ENCODE measurements at regions not wholly inside any gene's neighbourhood (a gene's known extent, or its start where the extent isn't known, plus 50 kb on each side); places are given as distances from the start of the nearest gene placed in this dataset.

DNA sequence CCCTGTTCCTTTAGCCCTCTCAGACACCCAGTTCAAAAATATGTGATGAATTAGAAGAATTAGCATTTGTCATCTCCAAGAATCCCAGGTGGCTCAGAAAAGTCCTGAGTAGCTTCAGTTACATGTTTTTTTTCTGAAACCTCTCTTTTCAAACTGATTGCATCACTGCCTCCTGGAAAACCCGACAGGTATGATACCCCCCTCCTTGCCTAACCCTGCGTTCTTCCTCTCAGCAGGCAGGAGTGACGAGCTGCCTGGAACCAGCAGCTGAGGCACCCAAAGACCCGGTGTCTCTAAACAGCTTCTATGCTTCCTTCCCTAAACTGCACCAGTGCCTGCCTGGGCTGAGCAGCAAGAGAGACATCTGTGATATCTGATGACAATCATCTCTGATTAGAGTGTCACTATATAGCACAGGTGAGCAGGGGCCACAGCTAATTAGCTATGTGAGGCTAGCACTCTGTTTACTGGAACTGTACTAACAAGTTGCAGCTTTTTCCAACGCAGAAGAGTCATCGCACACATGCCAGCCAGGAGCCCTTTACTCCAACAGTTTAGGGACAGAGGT, 376.4 kb upstream of the ATP5MC3 start (continued):
- TF ChIP-seq, protein P1, sequence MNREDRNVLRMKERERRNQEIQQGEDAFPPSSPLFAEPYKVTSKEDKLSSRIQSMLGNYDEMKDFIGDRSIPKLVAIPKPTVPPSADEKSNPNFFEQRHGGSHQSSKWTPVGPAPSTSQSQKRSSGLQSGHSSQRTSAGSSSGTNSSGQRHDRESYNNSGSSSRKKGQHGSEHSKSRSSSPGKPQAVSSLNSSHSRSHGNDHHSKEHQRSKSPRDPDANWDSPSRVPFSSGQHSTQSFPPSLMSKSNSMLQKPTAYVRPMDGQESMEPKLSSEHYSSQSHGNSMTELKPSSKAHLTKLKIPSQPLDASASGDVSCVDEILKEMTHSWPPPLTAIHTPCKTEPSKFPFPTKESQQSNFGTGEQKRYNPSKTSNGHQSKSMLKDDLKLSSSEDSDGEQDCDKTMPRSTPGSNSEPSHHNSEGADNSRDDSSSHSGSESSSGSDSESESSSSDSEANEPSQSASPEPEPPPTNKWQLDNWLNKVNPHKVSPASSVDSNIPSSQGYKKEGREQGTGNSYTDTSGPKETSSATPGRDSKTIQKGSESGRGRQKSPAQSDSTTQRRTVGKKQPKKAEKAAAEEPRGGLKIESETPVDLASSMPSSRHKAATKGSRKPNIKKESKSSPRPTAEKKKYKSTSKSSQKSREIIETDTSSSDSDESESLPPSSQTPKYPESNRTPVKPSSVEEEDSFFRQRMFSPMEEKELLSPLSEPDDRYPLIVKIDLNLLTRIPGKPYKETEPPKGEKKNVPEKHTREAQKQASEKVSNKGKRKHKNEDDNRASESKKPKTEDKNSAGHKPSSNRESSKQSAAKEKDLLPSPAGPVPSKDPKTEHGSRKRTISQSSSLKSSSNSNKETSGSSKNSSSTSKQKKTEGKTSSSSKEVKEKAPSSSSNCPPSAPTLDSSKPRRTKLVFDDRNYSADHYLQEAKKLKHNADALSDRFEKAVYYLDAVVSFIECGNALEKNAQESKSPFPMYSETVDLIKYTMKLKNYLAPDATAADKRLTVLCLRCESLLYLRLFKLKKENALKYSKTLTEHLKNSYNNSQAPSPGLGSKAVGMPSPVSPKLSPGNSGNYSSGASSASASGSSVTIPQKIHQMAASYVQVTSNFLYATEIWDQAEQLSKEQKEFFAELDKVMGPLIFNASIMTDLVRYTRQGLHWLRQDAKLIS (CRISPR knock-in tag; IDR thresholded peaks at IDR 0.05; ENCODE audit: borderline replicate concordance), result no peak

DNA sequence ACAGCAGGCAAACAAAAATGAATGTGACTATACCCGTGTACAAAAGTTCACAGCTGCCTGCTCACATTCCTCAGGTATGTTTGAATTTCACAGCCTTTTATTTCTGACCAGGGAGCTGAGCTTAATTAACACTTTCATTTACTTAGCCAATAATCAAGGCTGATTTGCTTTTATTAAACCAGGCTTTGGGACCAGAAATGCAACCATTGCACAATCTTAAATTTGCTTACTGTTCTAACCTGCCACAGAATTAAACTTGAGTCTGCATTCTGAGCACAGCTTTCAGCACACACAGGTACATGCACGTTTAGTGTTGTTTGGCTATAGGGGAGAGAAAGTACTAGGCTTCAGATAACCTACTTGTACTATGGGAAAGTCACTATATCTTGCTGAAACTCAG, 372.4 kb upstream of the ATP5MC3 start:
- DNase-seq (ENCODE audit: low spot score) (no peak), ATAC-seq (no peak)
- Mint-ChIP-seq H3K27me3 (ENCODE audit: low read depth) (no peaks in the 10 kb centered on the region), H3K4me3 (no peak overlapping the region), H3K27ac (no peak overlapping the region), H3K9me3 (no peaks in the 10 kb centered on the region), H3K4me1 (peaks cover 7% of the 10 kb centered on the region), H3K36me3 (no peaks in the 10 kb centered on the region)
- no peak for TF ChIP-seq SP1 (CRISPR knock-in tag; conservative IDR thresholded peaks at IDR 0.05)
- TF ChIP-seq ELF4 (CRISPR knock-in tag; IDR thresholded peaks at IDR 0.05; ENCODE audit: low read depth), result no peak
- TF ChIP-seq GRHL2 (CRISPR knock-in tag; IDR thresholded peaks at IDR 0.05; ENCODE audit: insufficient replicate concordance, severe bottlenecking), result no peak
- TF ChIP-seq, protein P2, sequence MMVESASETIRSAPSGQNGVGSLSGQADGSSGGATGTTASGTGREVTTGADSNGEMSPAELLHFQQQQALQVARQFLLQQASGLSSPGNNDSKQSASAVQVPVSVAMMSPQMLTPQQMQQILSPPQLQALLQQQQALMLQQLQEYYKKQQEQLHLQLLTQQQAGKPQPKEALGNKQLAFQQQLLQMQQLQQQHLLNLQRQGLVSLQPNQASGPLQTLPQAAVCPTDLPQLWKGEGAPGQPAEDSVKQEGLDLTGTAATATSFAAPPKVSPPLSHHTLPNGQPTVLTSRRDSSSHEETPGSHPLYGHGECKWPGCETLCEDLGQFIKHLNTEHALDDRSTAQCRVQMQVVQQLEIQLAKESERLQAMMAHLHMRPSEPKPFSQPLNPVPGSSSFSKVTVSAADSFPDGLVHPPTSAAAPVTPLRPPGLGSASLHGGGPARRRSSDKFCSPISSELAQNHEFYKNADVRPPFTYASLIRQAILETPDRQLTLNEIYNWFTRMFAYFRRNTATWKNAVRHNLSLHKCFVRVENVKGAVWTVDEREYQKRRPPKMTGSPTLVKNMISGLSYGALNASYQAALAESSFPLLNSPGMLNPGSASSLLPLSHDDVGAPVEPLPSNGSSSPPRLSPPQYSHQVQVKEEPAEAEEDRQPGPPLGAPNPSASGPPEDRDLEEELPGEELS (CRISPR knock-in tag; IDR thresholded peaks at IDR 0.05), result no peak
- no peak for TF ChIP-seq ETV6 (CRISPR knock-in tag; IDR thresholded peaks at IDR 0.05)
- TF ChIP-seq CREB1 (CRISPR knock-in tag; IDR thresholded peaks at IDR 0.05), result no peak
- no peak for TF ChIP-seq FOXK1 (CRISPR knock-in tag; IDR thresholded peaks at IDR 0.05)
- TF ChIP-seq NFE2L1 (CRISPR knock-in tag; IDR thresholded peaks at IDR 0.05), result no peak
- no peak for TF ChIP-seq IRF2 (CRISPR knock-in tag; IDR thresholded peaks at IDR 0.05; ENCODE audit: borderline replicate concordance, low read depth)
- TF ChIP-seq RELA (CRISPR knock-in tag; IDR thresholded peaks at IDR 0.05; ENCODE audit: borderline replicate concordance), result no peak
- TF ChIP-seq, protein P3, sequence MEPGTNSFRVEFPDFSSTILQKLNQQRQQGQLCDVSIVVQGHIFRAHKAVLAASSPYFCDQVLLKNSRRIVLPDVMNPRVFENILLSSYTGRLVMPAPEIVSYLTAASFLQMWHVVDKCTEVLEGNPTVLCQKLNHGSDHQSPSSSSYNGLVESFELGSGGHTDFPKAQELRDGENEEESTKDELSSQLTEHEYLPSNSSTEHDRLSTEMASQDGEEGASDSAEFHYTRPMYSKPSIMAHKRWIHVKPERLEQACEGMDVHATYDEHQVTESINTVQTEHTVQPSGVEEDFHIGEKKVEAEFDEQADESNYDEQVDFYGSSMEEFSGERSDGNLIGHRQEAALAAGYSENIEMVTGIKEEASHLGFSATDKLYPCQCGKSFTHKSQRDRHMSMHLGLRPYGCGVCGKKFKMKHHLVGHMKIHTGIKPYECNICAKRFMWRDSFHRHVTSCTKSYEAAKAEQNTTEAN (CRISPR knock-in tag; IDR thresholded peaks at IDR 0.05), result no peak
- TF ChIP-seq ZNF263 (CRISPR knock-in tag; IDR thresholded peaks at IDR 0.05; ENCODE audit: low read depth), result no peak
- no peak for TF ChIP-seq ZNF138 (CRISPR knock-in tag; conservative IDR thresholded peaks at IDR 0.05)
- POLR2A ChIA-PET, result no interaction called here
- CTCF ChIA-PET, result no interaction called here

DNA sequence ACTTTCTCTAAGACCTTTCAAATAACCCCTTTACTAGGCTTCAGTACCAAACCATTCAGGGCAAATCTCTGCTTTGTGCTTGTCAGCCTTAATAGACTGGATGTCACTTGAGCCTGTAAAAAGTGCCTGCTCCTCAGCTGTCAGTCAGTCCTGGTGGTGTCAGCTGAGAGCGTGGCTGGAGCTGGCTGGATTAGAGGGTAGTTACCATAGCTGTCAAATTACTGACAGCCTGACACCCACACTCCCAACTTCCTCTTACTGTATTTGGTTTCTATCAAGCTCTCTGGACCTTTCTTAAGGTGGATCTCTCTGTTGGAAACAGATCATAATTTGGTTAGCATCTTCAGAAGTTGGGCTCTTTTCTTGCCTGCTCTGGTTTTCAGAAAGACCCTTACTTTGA, 371.4 kb upstream of the ATP5MC3 start:
- no peaks in the 10 kb centered on the region for H3K9me3 Mint-ChIP-seq
- ATAC-seq (no peak), DNase-seq (ENCODE audit: low spot score) (no peak)
- no peaks in the 10 kb centered on the region for H3K36me3 Mint-ChIP-seq
- peaks cover 6% of the 10 kb centered on the region for H3K4me1 Mint-ChIP-seq
- H3K27ac Mint-ChIP-seq, result no peak overlapping the region
- no peaks in the 10 kb centered on the region for H3K27me3 Mint-ChIP-seq (ENCODE audit: low read depth)
- ChIA-PET POLR2A (no interaction called here), CTCF (no interaction called here)
- no peak for TF ChIP-seq ZNF671 (CRISPR knock-in tag; IDR thresholded peaks at IDR 0.05)
- no peak for TF ChIP-seq GRHL2 (CRISPR knock-in tag; IDR thresholded peaks at IDR 0.05; ENCODE audit: insufficient replicate concordance, severe bottlenecking)
- TF ChIP-seq TP53 (CRISPR knock-in tag; IDR thresholded peaks at IDR 0.05), result no peak
- TF ChIP-seq ZNF416 (CRISPR knock-in tag; IDR thresholded peaks at IDR 0.05), result no peak
- no peak overlapping the region for H3K4me3 Mint-ChIP-seq
